ENCODE measurements at regions not wholly inside any gene's neighbourhood (a gene's known extent, or its start where the extent isn't known, plus 50 kb on each side); places are given as distances from the start of the nearest gene placed in this dataset.

GRCh38 chr10:117444497-117445040 is 69.3 kb upstream of the PDZD8 start:
- no peaks in the 10 kb centered on the region for H3K27me3 Mint-ChIP-seq (ENCODE audit: insufficient read depth, unreplicated experiment)
- H3K27ac Mint-ChIP-seq (ENCODE audit: low read depth, unreplicated experiment) = no peak overlapping the region
- no peak for DNase-seq (ENCODE audit: unreplicated experiment)
- POLR2A ChIA-PET = interaction anchor here (0.7 kb wide), 1 partner anchor 374 kb away, joined by 4 read pairs; no protein-coding TSS in a partner anchor
- peaks cover 21% of the 10 kb centered on the region for H3K4me1 Mint-ChIP-seq (ENCODE audit: insufficient read depth, unreplicated experiment)
- CTCF ChIA-PET = interaction anchor here (0.7 to 5.4 kb wide), 2 partner anchors 13 to 1411 kb away, joined by 3 to 48 read pairs; no protein-coding TSS in a partner anchor
- no peaks in the 10 kb centered on the region for H3K9me3 Mint-ChIP-seq (ENCODE audit: unreplicated experiment)
- no peak for TF ChIP-seq CTCF (IDR thresholded peaks at IDR 0.05; ENCODE audit: unreplicated experiment)
- no peak overlapping the region for H3K4me3 Mint-ChIP-seq (ENCODE audit: unreplicated experiment)
- H3K36me3 Mint-ChIP-seq (ENCODE audit: insufficient read depth, unreplicated experiment) = no peaks in the 10 kb centered on the region
- intact Hi-C loops (cut with micrococcal nuclease) = no loop called here
- BruUV-seq (replicated peaks) = no TSS peak

- Mint-ChIP-seq H3K27me3 (ENCODE audit: insufficient read depth, unreplicated experiment) (no peaks in the 10 kb centered on the region), H3K4me3 (ENCODE audit: unreplicated experiment) (no peak overlapping the region), H3K9me3 (ENCODE audit: unreplicated experiment) (no peaks in the 10 kb centered on the region), H3K27ac (ENCODE audit: low read depth, unreplicated experiment) (no peak overlapping the region), H3K4me1 (ENCODE audit: insufficient read depth, unreplicated experiment) (peaks cover 29% of the 10 kb centered on the region), H3K36me3 (ENCODE audit: insufficient read depth, unreplicated experiment) (no peaks in the 10 kb centered on the region)
- no peak for TF ChIP-seq CTCF (IDR thresholded peaks at IDR 0.05; ENCODE audit: unreplicated experiment)
- no peak for DNase-seq (ENCODE audit: unreplicated experiment)
- POLR2A ChIA-PET = interaction anchor here (0.7 kb wide), 1 partner anchor 375 kb away, joined by 4 read pairs; no protein-coding TSS in a partner anchor
- intact Hi-C loops (cut with micrococcal nuclease) = no loop called here
- BruUV-seq (replicated peaks) = no TSS peak
- CTCF ChIA-PET = interaction anchor here (2.6 to 5.4 kb wide), 2 partner anchors 8 to 12 kb away, joined by 27 to 48 read pairs; no protein-coding TSS in a partner anchor
Observed at GRCh38 chr10:117443686-117444041, 68.4 kb upstream of the PDZD8 start.

GRCh38 chr10:117442944-117443685 is 67.9 kb upstream of the PDZD8 start:
- ChIA-PET POLR2A (interaction anchor here (0.6 to 2.9 kb wide), 12 partner anchors 9 to 350 kb away, joined by 3 to 20 read pairs (median 6); no protein-coding TSS in a partner anchor), CTCF (interaction anchor here (0.5 to 5.4 kb wide), 30 partner anchors 9 to 981 kb away, joined by 3 to 48 read pairs (median 5); no protein-coding TSS in a partner anchor)
- BruUV-seq (replicated peaks) = no TSS peak
- H3K4me3 Mint-ChIP-seq (ENCODE audit: unreplicated experiment) = peak overlapping the region; percentile 29
- peak; percentile 86 for TF ChIP-seq CTCF (IDR thresholded peaks at IDR 0.05; ENCODE audit: unreplicated experiment)
- DNase-seq (ENCODE audit: unreplicated experiment) = peak; percentile 97
- H3K27me3 Mint-ChIP-seq (ENCODE audit: insufficient read depth, unreplicated experiment) = no peaks in the 10 kb centered on the region
- H3K27ac Mint-ChIP-seq (ENCODE audit: low read depth, unreplicated experiment) = no peak overlapping the region
- no peaks in the 10 kb centered on the region for H3K36me3 Mint-ChIP-seq (ENCODE audit: insufficient read depth, unreplicated experiment)
- no peaks in the 10 kb centered on the region for H3K9me3 Mint-ChIP-seq (ENCODE audit: unreplicated experiment)
- intact Hi-C loops (cut with micrococcal nuclease) = loop anchor here (1.0 kb wide), 2 partner anchors 19 to 35 kb away; no protein-coding TSS in a partner anchor
- peaks cover 29% of the 10 kb centered on the region for H3K4me1 Mint-ChIP-seq (ENCODE audit: insufficient read depth, unreplicated experiment)

- BruUV-seq (replicated peaks) = no TSS peak
- H3K36me3 Mint-ChIP-seq (ENCODE audit: insufficient read depth, unreplicated experiment) = no peaks in the 10 kb centered on the region
- peaks cover 29% of the 10 kb centered on the region for H3K4me1 Mint-ChIP-seq (ENCODE audit: insufficient read depth, unreplicated experiment)
- no peak for DNase-seq (ENCODE audit: unreplicated experiment)
- no peaks in the 10 kb centered on the region for H3K27me3 Mint-ChIP-seq (ENCODE audit: insufficient read depth, unreplicated experiment)
- peak overlapping the region; percentile 30 for H3K4me3 Mint-ChIP-seq (ENCODE audit: unreplicated experiment)
- TF ChIP-seq CTCF (IDR thresholded peaks at IDR 0.05; ENCODE audit: unreplicated experiment) = no peak
- POLR2A ChIA-PET = interaction anchor here (0.6 to 2.9 kb wide), 14 partner anchors 9 to 1099 kb away, joined by 3 to 20 read pairs (median 4); no protein-coding TSS in a partner anchor
- no peaks in the 10 kb centered on the region for H3K9me3 Mint-ChIP-seq (ENCODE audit: unreplicated experiment)
- peak overlapping the region; percentile 10 for H3K27ac Mint-ChIP-seq (ENCODE audit: low read depth, unreplicated experiment)
- CTCF ChIA-PET = interaction anchor here (0.6 to 5.4 kb wide), 33 partner anchors 10 to 1124 kb away, joined by 3 to 48 read pairs (median 4); no protein-coding TSS in a partner anchor
- intact Hi-C loops (cut with micrococcal nuclease) = loop anchor here (1.0 kb wide), 2 partner anchors 20 to 36 kb away; no protein-coding TSS in a partner anchor
Observed at GRCh38 chr10:117442521-117442920, 67.3 kb upstream of the PDZD8 start.

Measured in MCF 10A (cell line).